ENCODE measurements at regions not wholly inside any gene's neighbourhood (a gene's known extent, or its start where the extent isn't known, plus 50 kb on each side); places are given as distances from the start of the nearest gene placed in this dataset.

GRCh38 chr1:63152572-63152971 lies 169.8 kb upstream of the FOXD3 start:
- Histone ChIP-seq H3K4me3 (ENCODE audit: low read depth, low read length) (no peak overlapping the region), H3K36me3 (replicated peaks) (no peaks in the 10 kb centered on the region), H3K27me3 (replicated peaks) (peaks cover 9% of the 10 kb centered on the region), H3K27ac (no peak overlapping the region)
- DNase-seq, result no peak
- in situ Hi-C loops (cut with HindIII; ENCODE audit: low pct_ligation_motif_present, low sequenced_read_pairs), result no loop called here
- TF ChIP-seq CTCF (IDR thresholded peaks at IDR 0.05; ENCODE audit: low read depth, low read length, missing control alignments), result no peak

- TF ChIP-seq CTCF (IDR thresholded peaks at IDR 0.05; ENCODE audit: low read depth, low read length, missing control alignments), result no peak
- Histone ChIP-seq H3K27ac (no peak overlapping the region), H3K27me3 (replicated peaks) (peaks cover 5% of the 10 kb centered on the region), H3K4me3 (ENCODE audit: low read depth, low read length) (no peak overlapping the region), H3K36me3 (replicated peaks) (no peaks in the 10 kb centered on the region)
- in situ Hi-C loops (cut with HindIII; ENCODE audit: low pct_ligation_motif_present, low sequenced_read_pairs), result no loop called here
- no peak for DNase-seq
These were observed 166.9 kb upstream of the FOXD3 start for GRCh38 chr1:63155437-63155836.

- no peak for DNase-seq
- in situ Hi-C loops (cut with HindIII; ENCODE audit: low pct_ligation_motif_present, low sequenced_read_pairs), result no loop called here
- TF ChIP-seq CTCF (IDR thresholded peaks at IDR 0.05; ENCODE audit: low read depth, low read length, missing control alignments), result no peak
These were observed 165.3 kb upstream of the FOXD3 start for GRCh38 chr1:63157085-63157484.

GRCh38 chr1:63169057-63169456 lies 153.3 kb upstream of the FOXD3 start:
- Histone ChIP-seq H3K27me3 (replicated peaks) (no peaks in the 10 kb centered on the region), H3K36me3 (replicated peaks) (no peaks in the 10 kb centered on the region), H3K4me3 (ENCODE audit: low read depth, low read length) (no peak overlapping the region), H3K27ac (no peak overlapping the region)
- TF ChIP-seq CTCF (IDR thresholded peaks at IDR 0.05; ENCODE audit: low read depth, low read length, missing control alignments), result no peak
- in situ Hi-C loops (cut with HindIII; ENCODE audit: low pct_ligation_motif_present, low sequenced_read_pairs), result no loop called here
- DNase-seq, result no peak

More at GRCh38 chr1:63157085-63157484, 165.3 kb upstream of the FOXD3 start:
- H3K27me3 ChIP-seq (replicated peaks), result peaks cover 2% of the 10 kb centered on the region
- no peaks in the 10 kb centered on the region for H3K36me3 ChIP-seq (replicated peaks)
- no peak overlapping the region for H3K4me3 ChIP-seq (ENCODE audit: low read depth, low read length)
- H3K27ac ChIP-seq, result no peak overlapping the region

- DNase-seq, result no peak
- Histone ChIP-seq H3K4me3 (ENCODE audit: low read depth, low read length) (no peak overlapping the region), H3K27me3 (replicated peaks) (no peaks in the 10 kb centered on the region), H3K36me3 (replicated peaks) (no peaks in the 10 kb centered on the region), H3K27ac (no peak overlapping the region)
- in situ Hi-C loops (cut with HindIII; ENCODE audit: low pct_ligation_motif_present, low sequenced_read_pairs), result no loop called here
- TF ChIP-seq CTCF (IDR thresholded peaks at IDR 0.05; ENCODE audit: low read depth, low read length, missing control alignments), result no peak
These were observed 149.2 kb upstream of the FOXD3 start for GRCh38 chr1:63173161-63173560.

- no peak for DNase-seq
- Histone ChIP-seq H3K4me3 (ENCODE audit: low read depth, low read length) (no peak overlapping the region), H3K36me3 (replicated peaks) (no peaks in the 10 kb centered on the region), H3K27me3 (replicated peaks) (no peaks in the 10 kb centered on the region), H3K27ac (no peak overlapping the region)
- peak; percentile 20 for TF ChIP-seq CTCF (IDR thresholded peaks at IDR 0.05; ENCODE audit: low read depth, low read length, missing control alignments)
- in situ Hi-C loops (cut with HindIII; ENCODE audit: low pct_ligation_motif_present, low sequenced_read_pairs), result no loop called here
These were observed 132.7 kb upstream of the FOXD3 start for GRCh38 chr1:63189677-63190076.
